NK-92 treated with Interleukin-12 subunit alpha and Interleukin-12 subunit beta, amount 100 ng/mL, for 24 hours (cell line): ENCODE measurements at regions not wholly inside any gene's neighbourhood (a gene's known extent, or its start where the extent isn't known, plus 50 kb on each side); places are given as distances from the start of the nearest gene placed in this dataset.
"Not testable (repeated sequence)": the region's sequence is repeated elsewhere in the genome, so short reads cannot be mapped to it uniquely, and the experiment has no call there.

Experiments
- DNase-seq: peaks from one replicate; lab custom pipeline; 2025; lab: John Stamatoyannopoulos, UW

DNA sequence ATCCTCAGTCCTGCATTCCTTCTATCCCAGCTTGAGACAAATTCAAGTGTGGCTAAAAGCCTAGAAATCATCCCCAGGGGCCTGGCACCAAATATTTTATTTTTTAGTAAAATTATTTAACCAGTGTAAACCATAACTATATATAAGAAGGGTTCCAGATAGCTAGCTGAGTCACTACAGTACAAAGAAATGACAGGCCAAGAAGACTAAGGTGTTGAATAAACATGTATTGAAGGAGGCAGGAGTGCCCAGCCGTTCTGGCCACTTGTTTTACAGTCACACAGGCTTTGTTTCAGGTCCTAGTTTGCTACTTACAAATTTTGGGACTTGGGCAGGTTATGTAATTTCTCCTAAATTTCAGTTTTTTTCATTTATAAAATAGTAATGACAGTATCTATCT lies 225.9 kb upstream of the PITX2 start:
- DNase-seq, result no peak

DNA sequence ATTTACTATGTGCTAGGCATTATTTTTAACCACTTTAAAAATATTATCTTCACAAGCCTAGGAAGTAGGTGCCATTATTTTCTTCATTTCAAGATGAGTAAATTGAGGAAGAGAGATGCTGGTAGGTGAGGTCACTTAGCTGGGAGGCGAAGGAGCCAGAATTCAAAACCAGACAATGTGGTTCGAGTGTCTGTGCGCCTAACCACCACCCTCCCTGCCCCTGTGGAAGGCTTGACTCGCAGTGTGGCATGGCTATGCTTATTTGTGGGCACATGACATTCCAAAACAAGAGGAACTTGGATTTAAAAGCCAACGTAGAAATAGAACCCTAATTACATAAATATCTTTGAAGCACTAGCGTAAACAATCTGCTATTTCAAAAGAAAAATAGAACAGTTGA lies 226.6 kb upstream of the PITX2 start:
- no peak for DNase-seq

DNA sequence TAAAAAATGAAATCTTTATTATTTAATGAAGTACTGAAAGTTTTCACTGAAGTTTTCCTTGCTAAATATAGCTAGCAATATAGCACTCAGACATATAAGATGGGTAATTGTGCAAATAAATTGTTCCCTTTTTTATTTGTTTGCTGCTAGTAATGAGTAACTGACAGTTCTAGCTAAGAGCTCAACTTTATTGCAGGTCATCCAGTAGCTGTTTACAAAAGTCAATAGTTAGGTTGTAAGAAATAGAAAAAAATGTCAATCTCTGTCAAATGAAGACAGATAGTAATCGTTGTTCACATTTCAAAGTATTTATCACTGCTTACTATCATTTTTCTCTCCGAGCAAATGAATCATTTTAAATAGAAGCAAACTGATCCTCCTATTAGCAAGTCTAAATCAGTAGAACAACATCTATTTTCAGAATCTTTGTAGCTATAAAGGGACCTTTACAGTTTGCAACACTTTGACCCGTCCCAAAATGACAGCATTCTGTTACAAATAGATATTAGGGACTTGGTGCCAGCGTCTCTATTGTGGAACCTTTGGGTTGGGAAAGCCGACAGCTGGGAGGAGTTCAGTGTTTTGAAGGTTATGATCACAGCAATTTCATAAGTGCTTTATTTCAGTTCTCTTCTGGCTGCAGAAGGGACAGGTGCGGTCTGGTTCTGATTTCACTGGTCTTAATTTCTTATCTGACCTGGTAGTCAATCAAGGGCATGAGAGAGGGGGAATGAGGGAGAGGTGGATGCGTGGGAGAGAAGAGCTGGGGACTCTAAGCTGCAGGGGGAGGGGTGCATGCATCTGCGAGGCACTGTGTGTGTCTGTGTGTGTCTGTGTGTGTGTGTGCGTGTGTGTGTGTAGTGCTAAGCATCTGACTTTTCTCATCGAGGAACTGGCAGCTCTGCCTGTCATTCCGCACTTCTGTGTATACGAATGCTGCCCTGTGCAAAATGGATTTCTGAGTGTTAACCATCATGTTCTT lies 227.9 kb upstream of the PITX2 start:
- DNase-seq, result no peak

DNA sequence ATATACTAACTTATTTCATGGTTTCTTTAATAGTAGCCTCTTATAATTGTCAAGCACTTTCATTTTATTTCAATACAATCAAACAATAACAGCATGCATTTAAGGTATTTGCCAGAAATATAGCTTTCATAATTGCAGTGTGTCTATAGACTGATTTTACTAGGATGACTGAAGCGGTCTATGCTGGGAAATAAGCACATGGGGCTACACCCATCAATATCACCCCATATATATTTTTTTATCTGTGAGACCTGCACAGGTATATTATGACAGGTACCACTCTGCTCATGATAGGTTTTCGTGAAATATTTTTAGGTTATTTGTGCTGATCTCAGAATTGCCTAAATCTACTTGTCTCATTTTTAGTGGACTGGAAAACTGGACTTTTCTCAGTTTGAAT lies 229.1 kb upstream of the PITX2 start:
- DNase-seq, result no peak

DNA sequence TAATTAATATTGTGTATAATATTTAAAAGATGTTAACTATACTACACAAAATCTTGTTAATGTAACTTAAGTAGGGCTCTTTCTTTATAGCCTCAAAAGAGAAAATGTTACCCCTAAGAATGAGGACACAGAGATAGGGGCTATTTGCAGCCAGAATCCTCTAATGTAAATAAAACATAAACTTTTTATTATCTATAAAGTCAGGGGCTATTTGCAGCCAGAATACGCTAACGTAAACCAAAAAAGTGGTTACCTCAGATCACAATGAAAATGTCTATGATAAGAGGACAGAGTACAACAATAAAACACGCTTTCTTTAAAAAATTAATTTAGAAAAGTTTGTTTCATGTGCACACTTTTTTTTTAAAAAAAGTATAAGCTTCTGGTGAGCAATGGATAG lies 229.9 kb upstream of the PITX2 start:
- no peak for DNase-seq

DNA sequence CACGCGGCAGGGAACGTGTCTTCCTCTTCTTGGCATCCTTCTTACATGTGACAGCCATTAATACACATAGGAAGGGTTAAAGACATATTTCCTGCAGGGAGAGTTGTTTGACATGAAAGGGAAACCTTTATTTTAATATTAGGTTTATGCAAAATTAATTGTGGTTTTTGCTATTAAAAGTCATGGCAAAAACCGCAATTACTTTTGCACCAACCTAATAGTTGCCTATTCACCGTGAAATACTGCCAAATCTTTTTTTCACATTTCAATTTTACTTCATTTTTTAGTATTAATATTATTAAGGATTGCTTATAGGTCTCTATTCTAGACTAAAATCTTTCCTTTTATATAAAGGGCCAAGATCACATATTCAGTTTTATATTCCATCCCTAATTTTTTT lies 230.4 kb upstream of the PITX2 start:
- DNase-seq, result no peak

DNA sequence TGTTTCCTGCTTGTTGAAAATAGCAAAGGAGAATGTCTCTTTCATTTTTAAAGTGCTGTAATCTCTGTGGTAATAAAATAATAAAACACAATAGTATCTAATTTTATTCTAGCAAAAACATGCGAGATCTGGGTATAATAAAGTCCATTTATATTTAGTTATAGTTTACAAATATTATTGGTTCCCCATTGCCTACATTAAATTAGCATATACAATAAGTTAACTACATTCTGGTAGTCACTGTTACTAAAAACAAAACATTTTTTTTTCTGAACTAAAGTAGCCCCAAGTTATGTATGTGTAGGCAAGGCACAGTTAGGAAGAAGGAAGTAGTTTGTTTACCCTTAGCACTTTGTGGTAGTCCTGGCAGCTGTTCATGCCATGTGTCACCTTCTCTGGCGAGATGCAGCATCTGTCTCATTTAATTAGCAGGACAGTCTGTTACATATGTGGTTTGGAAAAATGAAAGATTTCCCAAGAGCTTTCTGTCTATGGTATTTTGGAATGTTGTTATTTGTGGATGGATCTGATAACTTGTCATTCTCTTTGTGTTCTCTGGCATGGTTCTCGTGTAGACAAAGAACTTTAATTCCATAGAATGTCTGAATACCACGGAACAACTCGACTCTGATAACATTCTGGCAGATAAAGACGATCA lies 231.3 kb upstream of the PITX2 start:
- no peak for DNase-seq

DNA sequence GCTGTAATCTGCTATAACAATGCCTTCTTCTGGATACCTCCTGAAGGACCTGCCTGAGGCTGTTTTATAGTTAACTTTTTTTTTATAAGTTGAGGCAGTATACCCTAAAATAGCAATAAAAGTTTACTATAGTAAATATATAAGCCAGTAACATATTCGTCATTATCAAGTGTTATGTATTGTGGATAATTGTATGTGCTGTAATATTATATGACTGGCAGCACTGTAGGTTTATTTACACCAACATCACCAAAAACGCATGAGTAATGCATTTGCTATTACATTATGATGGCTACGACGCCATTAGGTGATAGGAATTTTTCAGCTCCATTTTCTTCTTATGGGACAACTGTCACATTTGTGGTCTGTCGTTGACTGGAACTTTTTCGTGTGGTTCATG lies 237.2 kb upstream of the PITX2 start:
- DNase-seq, result no peak

DNA sequence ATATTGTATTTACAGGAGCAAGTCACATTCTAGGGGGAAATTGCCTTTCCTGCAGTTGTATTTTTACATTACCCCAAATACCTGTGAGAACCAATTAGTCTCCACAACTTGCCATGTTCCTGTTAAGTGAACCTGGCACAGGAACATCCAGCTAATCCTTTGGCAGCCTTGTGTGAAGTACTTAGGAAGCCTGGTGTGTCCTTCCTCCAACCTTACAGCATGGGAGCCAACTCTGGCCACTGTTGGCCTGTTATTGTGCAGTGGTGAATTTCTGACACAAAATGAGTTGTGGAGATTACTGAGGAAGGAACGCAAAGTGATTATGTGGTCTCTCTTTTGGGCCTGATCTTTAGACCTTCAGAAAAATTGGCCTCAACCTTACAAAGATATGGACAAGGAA lies 238.0 kb upstream of the PITX2 start:
- no peak for DNase-seq

DNA sequence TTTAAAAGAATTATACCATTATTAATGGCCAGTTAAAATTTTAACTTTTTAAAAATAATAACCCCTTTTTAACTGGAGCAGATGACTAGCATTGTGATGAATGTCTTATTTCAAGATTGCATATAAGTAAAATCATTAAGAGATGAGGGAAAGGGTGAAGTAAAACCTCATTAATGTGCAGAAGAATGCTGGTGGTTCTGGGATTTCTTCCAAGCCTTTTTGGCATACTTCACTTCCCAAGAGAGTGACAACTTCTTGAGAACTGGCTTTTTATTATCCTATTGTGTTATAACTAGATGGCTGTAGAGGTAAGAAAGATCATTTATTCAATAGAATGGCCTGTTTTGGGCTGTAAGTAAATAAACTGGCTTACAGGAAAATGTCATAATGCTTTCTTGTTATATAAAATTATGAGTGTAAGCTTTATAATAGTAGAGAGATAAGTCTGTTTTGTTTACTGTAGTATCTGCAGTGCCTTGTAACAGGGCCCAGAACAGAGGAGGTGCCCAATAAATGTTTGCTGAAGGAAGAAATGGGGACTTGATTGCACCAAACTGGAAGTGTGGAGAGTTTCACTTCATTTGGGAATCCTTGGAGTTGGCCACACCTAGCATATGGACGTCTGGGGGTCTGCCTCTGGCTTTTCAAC lies 242.9 kb upstream of the PITX2 start:
- DNase-seq, result no peak

DNA sequence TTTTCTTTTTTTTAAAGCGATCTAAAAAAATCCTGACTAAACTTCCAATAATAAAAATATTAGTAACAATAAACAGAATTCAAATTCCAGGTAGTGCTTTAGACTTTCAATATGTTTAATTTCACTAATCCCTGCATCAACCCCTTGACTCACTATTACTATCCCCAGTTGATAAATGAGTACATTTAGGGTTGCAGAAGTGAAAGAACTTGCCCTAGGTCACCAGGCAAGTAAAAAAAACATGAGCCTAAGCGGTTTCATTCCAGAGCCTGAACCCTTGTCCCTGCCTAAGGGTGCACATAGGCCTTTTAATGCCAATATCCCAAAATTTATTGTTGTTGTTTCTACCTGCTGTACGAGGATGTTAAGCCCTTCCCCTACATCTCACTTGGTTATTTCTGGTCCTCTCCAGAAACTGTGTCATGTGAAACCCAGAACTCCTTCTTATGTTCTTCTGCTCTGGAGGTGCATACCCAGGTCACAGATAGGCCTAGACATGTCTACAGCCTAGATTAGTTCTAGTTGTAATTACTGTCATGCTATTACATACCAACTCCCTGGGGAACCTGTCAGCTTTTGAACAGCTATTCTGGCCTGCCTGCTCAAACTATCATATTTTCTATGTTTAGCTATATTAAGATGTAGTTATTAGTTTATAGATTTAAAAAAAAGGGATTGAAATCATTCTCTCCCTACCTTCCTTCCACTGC lies 244.5 kb upstream of the PITX2 start:
- DNase-seq, result no peak

DNA sequence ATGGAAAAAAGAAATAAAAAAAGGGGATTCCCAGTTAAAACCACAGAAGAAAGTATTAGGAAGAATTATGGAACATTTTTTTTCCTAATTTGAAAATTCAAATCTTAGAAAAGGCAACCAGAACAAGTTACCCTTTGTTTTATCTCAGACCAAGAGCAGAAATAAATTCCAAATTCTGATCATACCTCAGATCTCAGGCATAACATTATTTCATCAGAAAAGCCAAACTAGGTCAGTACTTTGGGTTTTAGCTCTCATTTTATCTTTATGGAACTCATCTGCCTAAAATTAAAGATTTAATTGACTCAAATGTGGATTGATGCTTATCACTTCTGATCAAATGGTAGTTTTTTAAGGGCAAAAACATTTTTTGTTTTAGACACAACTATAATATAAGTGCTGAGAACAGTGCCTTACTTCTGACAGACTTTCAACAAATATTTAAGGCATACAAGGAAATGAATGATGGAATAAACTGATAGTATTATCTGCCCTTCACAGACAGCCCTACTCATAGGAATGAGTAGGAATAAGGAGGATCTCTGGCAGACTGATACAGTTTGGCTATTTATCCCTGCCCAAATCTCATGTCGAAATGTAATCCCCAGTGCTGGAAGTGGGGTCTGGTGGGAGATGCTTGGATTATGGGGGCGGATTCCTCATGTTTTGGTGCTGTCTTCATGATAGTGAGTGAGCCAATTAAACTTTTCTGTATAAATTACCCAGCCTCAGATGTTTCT lies 245.3 kb upstream of the PITX2 start:
- DNase-seq, result no peak

DNA sequence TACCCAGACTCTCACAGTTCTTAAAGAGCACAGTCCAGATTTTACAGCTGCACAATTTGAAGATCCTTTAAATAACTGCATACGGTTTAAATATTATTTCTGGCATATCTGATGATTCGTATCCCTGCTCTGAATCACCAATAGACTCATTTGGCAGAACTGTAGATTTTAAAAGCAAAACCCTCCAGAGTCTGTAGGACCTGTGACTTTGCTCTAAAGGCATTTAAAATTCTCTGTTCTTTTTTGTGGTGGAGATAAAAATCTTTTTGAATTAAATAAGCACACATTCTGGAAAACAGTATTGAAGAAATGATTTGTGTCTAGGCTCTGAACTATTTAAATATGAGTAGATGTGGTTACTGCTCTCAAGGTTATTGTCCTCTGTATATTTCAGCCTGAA lies 246.2 kb upstream of the PITX2 start:
- DNase-seq, result no peak

DNA sequence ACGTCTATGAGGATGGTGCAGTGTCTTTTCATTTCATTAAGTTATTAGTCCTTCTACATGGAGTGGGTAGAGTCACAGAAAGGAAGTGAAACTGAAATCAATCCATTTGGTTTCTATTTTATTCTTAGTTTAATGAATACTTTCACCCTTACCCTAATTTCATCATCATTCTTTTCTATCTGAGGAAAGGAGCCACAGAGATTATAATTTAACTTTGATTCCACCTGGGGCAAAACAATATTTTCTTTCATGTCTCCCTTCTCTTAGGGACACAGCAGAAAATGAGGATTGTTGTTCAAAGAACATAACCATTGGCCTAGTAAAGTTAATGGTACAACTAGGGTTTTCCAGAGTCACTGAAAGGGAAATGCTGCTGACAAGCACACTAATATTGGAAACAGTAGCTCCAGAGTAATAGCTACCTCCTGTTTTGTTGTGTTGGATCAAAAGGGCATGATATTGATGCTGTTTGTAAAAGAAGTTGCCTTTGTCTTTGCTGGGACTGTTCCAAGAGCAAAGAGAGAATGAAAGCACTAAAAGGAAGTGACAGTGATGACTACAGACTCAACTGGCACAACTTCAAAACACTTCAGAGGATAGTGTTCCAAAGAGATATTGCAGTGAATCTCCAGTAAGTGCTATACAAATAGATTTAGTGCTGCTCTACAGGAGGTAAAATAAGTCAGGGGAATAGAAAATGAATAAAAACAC lies 247.1 kb upstream of the PITX2 start:
- no peak for DNase-seq

DNA sequence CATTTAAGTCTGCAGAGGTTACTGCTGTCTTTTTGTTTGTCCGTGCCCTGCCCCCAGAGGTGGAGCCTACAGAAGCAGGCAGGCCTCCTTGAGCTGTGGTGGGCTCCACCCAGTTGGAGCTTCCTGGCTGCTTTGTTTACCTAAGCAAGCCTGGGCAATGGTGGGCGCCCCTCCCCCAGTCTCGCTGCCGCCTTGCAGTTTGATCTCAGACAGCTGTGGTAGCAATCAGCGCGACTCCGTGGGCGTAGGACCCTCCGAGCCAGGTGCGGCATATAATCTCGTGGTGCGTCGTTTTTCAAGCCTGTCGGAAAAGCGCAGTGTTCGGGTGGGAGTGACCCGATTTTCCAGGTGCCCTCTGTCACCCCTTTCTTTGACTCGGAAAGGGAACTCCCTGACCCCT lies 253.3 kb upstream of the PITX2 start:
- not testable (repeated sequence) for DNase-seq

DNA sequence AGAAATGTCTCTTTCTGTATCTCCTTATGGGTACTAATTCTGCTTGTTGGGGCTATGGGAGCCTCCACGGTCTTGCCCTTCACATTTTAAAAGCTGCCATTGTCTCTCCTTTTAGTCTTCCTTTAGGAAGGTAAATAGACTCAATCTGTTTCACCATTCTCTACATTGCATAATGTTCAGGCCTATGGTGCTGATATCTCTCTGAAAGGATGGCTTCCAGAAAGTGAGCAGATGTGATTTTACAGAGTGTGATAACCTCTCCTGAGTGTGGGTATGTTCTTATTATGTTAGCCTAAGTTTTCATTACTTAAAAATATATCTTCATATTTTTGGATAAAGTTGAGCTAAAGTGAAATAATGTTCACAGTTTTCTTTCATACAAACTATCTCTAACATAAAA lies 254.0 kb upstream of the PITX2 start:
- DNase-seq, result no peak

DNA sequence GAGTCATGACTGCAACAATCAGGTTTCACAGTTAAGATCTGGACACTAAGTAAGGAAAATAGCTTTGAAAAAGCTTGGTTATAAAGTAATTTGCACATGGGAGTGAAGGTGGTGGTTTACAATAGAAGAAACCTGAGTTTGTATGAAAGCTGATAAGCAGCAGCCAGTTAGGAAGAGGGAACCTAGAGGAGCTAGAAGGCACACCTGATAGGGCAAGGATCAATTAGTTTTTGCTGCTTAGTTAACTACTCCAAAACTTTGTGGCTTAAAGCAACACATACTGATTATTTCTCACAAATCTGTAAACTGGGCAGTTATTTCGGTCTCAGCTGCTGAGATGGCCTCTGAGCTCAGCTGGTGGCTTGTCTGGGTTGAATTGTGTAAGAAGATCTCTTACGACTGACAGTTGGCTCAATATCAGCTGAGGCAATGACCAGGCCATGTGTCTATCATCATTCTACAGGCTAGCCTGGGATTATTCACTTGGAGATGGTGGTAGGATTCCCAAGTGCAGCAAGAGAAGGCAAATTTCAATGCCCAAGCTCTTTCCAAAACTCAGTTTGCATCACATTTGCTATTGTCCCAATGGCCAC lies 255.0 kb upstream of the PITX2 start:
- DNase-seq, result no peak

DNA sequence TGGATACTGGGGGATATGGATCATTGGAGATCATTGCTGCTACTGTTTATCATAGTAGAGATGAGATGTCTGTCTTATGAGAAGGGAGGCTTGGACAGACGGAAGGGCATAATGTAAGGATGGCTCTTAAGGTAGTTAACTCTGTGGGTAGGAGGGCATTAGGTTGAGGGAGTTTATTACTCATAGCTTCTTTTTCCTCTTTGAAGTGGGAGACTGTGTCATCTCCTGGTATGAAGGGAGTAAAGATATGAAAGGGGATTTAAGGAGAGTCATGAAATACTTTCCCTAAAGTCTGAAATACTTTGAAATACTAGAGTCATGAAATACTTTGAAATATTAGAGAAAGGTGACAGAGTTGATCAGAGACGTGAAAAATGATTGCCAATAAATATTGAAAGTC lies 255.5 kb upstream of the PITX2 start:
- no peak for DNase-seq

DNA sequence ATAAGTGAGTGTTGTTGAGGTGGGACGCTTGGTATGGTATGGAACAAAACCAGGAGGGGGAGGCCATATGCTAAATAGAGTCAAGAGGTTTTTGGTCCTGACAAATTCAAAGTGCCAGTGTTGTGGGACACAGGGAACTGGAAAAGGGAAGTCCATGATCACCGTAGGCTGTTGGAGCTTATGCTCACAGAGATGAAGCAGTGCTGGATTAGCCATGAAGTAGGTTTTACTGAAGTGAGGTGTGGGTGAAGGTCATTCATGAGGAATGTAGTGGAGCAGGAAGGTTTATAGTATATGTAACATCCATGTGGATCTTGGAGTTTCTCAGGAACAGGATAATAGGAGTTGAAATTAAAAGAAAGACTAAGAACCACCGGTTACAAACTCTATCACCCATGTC lies 256.1 kb upstream of the PITX2 start:
- DNase-seq, result no peak

DNA sequence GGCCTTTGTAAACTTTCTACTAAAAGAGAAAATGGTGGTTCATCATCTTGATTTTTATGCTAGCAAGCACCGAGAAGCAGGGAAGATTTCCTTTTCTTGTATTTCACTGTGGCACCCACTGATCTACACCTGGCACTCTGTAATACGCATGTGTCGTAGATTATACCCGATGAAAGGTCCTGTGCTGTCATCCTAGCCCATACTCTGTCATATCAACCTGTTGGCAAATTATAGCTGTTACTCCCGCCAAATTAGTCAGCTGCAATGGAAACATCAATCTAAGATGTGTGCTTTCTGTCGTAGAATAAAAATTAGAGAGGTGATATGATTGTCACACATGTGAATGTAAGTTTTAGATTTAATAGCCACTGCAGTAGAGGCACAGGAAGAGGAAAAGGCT lies 263.4 kb upstream of the PITX2 start:
- no peak for DNase-seq

DNA sequence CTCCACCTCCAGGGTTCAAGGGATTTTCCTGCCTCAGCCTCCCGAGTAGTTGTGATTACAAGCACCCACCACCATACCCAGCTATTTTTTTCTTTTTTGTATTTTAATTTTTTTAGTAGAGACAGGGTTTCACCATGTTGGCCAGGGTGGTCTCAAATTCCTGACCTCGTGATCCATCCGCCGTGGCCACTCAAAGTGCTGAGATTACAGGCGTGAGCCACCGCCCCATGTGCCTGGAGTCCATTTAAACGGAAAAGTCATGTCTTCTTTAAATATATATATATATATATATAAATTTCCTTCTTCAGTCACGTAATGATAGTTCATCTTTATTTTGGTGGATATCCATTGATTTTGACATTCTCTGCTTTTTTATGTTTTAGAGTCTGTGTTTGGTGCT lies 264.0 kb upstream of the PITX2 start:
- DNase-seq, result no peak
